Motor neuron (in vitro differentiated cells): ENCODE measurements at regions not wholly inside any gene's neighbourhood (a gene's known extent, or its start where the extent isn't known, plus 50 kb on each side); places are given as distances from the start of the nearest gene placed in this dataset.
"Not testable (repeated sequence)": the region's sequence is repeated elsewhere in the genome, so short reads cannot be mapped to it uniquely, and the experiment has no call there.

Experiments
- ATAC-seq, 8 experiments: fragments of 200-7000 bp; cut with Tn5 transposase; replicated peaks in 6 of 8; 2 replicates each; pipeline ENCODE4 v1.8.0; 2021; ENCODE audit warnings: mild to moderate bottlenecking in 8 of 8, moderate library complexity in 8 of 8
- H3K27ac ChIP-seq, 2 donors: fragments of 250-450 bp; sonication (Bioruptor Pico); 2 replicates each; pipeline ENCODE4 v1.9.0; 2021; ENCODE audit warnings: antibody characterized with exemption in 2 of 2, mild to moderate bottlenecking in 2 of 2, moderate library complexity in 1 of 2
- H3K4me1 ChIP-seq, 2 donors: fragments of 250-450 bp; sonication (Bioruptor Pico); replicated peaks in 1 of 2; 2 replicates each; pipeline ENCODE4 v1.6.1; 2021; ENCODE audit warnings: antibody characterized with exemption in 2 of 2, mild to moderate bottlenecking in 2 of 2, moderate library complexity in 1 of 2
- H3K4me3 ChIP-seq, 5 donors: fragments of 250-450 bp; sonication (Bioruptor Pico); 2 replicates each; pipeline ENCODE4 v1.9.0; 2021; ENCODE audit warnings: antibody characterized with exemption in 5 of 5, mild to moderate bottlenecking in 5 of 5, moderate library complexity in 4 of 5
- WGBS, 10 experiments: fragments of 450-650 bp; shearing (Covaris generic); methylation state at CpG; one replicate each; pipeline ENCODE4 v1.0.0; 2022; 5-methylcytosine and 5-hydroxymethylcytosine counted together
- in situ Hi-C, 9 experiments: fragments of 400-800 bp; cut with MboI; loops; one replicate each; pipeline ENCODE4 v1.15.0; 2021; ENCODE audit warnings: low sequenced_read_pairs in 9 of 9, low pct_unique_long_range_greater_than_20kb in 2 of 9; ENCODE audit not compliant: unreplicated experiment in 9 of 9

DNA sequence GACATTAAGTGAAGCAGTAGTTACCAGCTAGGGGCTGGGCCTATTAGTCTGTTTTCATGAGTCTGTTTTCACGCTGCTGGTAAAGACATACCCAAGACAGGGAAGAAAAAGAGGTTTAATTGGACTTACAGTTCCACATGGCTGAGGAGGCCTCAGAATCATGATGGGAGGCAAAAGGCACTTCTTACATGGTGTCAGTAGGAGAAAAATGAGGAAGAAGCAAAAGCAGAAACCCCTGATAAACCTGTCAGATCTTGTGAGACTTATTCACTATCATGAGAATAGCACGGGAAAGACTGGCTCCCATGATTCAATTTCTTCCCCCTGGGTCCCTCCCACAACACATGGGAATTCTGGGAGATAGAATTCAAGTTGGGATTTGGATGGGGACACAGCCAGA lies 108.0 kb upstream of the LNX1 start:
- WGBS, 10 experiments = 92 to 100% (median 100%) methylated on average over 1 to 2 of the region's 2 CpGs; no CpG with 5 or more reads in 2 of the 10 experiments
- ATAC-seq, in situ Hi-C loops, H3K4me3 ChIP-seq, H3K27ac ChIP-seq: not testable (repeated sequence)
- H3K4me1 ChIP-seq = peaks cover 5 to 12% of the 10 kb centered on the region in 2 donors

- Histone ChIP-seq H3K4me1 (peaks cover 0 to under 1% of the 10 kb centered on the region in 2 donors), H3K4me3 (no peak overlapping the region), H3K27ac (no peak overlapping the region)
- peak in 3 of 8 experiments; percentile 89 to 99 (median 94) for ATAC-seq
- in situ Hi-C loops = no loop called here
Observed at GRCh38 chr4:53697016-53697685, 105.9 kb upstream of the LNX1 start.

DNA sequence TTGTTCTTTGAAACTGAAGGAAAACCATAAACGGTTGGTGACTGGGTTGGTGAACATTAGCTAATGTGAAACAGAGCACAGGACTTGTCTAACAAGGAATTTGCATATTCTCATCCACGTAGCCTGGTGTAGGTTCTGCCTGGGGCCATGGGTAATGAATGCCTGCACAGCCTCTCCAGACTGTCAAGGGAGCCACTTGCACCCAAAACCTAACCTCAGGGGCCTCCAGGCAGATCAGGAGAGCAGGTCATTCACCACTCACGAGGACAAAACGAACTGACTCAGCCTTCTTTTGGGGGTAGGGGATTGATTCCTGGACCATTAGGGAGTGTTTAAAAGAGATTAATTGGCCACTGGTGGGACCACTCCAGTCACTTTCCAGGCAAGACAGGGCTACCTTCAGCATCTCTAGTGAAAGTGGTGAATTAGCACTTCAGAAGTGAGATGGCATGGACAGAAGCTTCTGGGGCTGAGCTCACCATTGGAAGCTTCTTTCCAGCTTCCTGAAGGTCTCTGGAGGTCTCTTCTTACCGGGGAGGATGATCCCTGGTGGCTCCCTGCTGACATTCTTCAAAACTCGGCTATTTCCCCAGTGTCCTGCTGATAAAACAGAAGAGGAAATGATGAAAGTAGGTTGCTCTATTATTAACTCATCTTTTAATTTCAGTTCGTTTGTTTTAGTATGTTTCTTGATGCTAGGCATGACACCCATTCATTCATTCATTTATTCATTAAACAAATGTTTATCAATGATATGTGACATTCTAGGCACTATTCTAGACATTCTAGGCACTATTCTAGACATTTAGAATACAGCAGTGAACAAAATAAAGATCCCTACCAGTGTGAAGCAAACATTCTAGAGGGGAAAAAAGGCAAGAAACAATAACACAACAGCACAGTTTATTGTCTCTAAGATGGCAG lies 104.5 kb upstream of the LNX1 start:
- 0 to 89% (median 48%) methylated on average over 1 to 7 of the region's 7 CpGs; no CpG with 5 or more reads in 1 of the 10 experiments for WGBS, 10 experiments
- peak in 2 of 8 experiments; percentile 51 to 73 for ATAC-seq
- Histone ChIP-seq H3K27ac (no peak overlapping the region), H3K4me3 (no peak overlapping the region), H3K4me1 (no peaks in the 10 kb centered on the region)
- in situ Hi-C loops = no loop called here

- no peak for ATAC-seq
- in situ Hi-C loops = no loop called here
- 83 to 100% (median 100%) methylated on average over 1 to 2 of the region's 2 CpGs; no CpG with 5 or more reads in 1 of the 10 experiments for WGBS, 10 experiments
- no peak overlapping the region for H3K4me3 ChIP-seq
- H3K27ac ChIP-seq = no peak overlapping the region
- no peaks in the 10 kb centered on the region for H3K4me1 ChIP-seq
Observed at GRCh38 chr4:53694666-53695065, 103.4 kb upstream of the LNX1 start.

DNA sequence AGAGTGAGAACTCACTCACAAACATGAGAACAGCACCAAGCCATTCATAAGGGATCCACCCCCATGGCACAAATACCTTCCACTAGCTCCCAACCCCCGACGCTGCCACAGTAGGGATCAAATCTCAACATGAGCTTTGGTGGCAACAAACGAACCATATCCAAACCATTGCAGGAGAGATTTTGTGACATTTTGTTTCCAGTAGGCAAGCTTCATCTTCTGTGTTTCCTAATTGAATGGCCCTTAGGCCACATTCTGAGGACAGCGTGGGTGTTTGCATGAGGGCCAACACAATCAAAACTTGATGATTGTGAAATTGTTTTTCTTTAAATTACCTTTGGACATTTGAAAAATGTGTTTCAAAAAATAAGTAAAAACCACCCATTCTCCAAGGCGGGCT lies 102.6 kb upstream of the LNX1 start:
- Histone ChIP-seq H3K27ac (no peak overlapping the region), H3K4me3 (no peak overlapping the region), H3K4me1 (no peaks in the 10 kb centered on the region)
- ATAC-seq = no peak
- 33 to 100% (median 80%) methylated on average over 1 to 5 of the region's 5 CpGs; no CpG with 5 or more reads in 1 of the 10 experiments for WGBS, 10 experiments
- in situ Hi-C loops = no loop called here

DNA sequence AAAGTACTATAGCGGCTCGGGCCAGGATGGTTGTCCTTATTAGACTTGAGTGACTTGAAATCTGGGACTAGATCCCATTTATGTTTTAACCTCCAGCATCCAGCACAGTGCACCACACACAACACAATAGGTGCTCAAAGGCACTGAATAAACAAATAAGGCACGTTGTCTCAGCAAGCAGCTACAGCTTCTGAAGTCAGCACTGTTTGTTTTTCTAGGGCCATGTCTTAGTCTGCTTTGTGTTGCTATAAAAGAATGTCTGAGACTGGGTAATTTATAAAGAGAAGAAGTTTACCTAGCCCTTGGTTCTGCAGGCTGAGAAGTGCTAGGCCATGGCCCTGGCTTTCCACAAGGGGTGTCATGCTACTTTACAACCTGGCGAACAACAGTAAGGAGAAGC lies 102.1 kb upstream of the LNX1 start:
- Histone ChIP-seq H3K4me1 (no peaks in the 10 kb centered on the region), H3K4me3 (no peak overlapping the region), H3K27ac (no peak overlapping the region)
- peak in 2 of 8 experiments; percentile 22 to 61 for ATAC-seq
- in situ Hi-C loops = no loop called here
- WGBS, 10 experiments = 33 to 100% (median 85%) methylated on average over 1 to 4 of the region's 4 CpGs; no CpG with 5 or more reads in 4 of the 10 experiments

GRCh38 chr4:53688186-53688790 lies 97.0 kb upstream of the LNX1 start:
- WGBS, 10 experiments = 10 to 100% (median 60%) methylated on average over 1 to 2 of the region's 2 CpGs; no CpG with 5 or more reads in 4 of the 10 experiments
- Histone ChIP-seq H3K27ac (no peak overlapping the region), H3K4me1 (no peaks in the 10 kb centered on the region), H3K4me3 (no peak overlapping the region)
- in situ Hi-C loops = no loop called here
- ATAC-seq = peak in 3 of 8 experiments; percentile 89 to 98 (median 98)

GRCh38 chr4:53686521-53686920 lies 95.2 kb upstream of the LNX1 start:
- Histone ChIP-seq H3K27ac (no peak overlapping the region), H3K4me1 (no peaks in the 10 kb centered on the region), H3K4me3 (no peak overlapping the region)
- 80 to 100% (median 88%) methylated on average over 1 of the region's 1 CpG; no CpG with 5 or more reads in 7 of the 10 experiments for WGBS, 10 experiments
- no peak for ATAC-seq
- in situ Hi-C loops = no loop called here

DNA sequence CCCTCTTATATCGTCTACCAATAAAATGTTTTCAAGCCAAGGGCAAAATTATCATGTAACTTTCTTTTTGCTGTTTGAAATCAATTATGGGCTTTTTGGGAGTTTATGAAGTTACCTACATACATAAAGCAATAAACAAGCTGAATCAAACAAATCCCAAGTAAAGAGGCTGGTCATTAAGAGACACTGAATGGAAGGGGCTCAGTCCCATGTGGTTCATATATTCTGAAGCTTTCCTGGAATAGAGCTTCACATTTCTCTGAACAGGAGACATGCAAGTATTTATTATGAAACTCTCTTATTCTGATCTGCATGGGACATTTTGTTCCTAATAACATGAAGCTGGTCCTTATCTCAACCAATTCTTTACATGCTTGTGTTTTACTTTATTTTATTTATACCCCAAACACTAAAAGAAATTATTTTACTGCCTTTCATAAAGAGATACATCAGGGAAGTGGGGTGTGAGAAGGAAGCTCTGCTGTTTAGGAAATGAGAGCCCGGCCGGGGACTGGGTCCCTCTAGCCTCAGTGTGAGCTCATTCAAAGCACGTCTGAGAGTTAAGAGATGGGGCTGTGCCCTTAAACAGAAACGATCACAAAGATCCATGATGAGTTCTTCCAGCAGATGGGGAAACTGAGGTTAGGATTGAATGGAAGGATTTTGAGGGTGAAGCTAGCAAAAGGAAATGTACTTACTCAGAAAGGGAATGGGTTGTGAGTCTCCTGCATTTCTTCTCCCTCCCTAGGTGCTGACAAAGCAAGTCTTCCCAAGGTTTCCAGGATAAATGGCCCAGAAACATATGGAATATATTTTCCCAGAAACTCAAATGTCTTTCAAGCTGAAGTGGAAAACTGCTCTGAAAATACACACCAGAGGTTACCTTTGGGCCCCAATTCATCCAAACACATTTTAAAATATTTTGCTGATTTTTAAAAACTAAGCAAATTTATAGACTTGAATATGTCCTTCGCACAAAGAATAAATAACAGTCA lies 93.1 kb upstream of the LNX1 start:
- Histone ChIP-seq H3K27ac (no peak overlapping the region), H3K4me3 (no peak overlapping the region), H3K4me1 (no peaks in the 10 kb centered on the region)
- 7 to 100% (median 81%) methylated on average over 1 to 6 of the region's 6 CpGs; no CpG with 5 or more reads in 1 of the 10 experiments for WGBS, 10 experiments
- ATAC-seq = peak in 1 of 8 experiments; percentile 9
- in situ Hi-C loops = no loop called here

DNA sequence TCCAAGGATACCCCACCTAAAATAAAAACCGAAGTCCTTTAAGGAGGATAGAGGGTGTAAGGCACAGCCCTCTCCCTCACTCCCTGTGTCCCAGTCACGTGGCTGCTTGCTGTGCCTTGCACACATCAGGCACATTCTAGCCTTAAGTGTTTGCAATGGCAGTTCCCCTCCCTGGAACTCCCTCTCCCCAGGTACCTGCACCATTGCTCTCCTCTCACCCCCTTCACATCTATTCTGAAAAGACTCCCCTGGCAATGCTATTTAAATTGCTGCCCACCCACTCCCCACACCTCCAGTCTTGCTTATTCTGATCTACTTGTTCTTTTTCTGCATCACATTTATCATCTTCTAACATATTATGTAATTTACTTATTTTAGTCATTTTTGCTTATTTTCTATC lies 91.6 kb upstream of the LNX1 start:
- peak in 1 of 8 experiments; percentile 10 for ATAC-seq
- H3K4me3 ChIP-seq = no peak overlapping the region
- in situ Hi-C loops = no loop called here
- H3K4me1 ChIP-seq = no peaks in the 10 kb centered on the region
- no peak overlapping the region for H3K27ac ChIP-seq
- WGBS, 10 experiments = 50 to 73% (median 55%) methylated on average over 1 to 2 of the region's 2 CpGs; no CpG with 5 or more reads in 6 of the 10 experiments

DNA sequence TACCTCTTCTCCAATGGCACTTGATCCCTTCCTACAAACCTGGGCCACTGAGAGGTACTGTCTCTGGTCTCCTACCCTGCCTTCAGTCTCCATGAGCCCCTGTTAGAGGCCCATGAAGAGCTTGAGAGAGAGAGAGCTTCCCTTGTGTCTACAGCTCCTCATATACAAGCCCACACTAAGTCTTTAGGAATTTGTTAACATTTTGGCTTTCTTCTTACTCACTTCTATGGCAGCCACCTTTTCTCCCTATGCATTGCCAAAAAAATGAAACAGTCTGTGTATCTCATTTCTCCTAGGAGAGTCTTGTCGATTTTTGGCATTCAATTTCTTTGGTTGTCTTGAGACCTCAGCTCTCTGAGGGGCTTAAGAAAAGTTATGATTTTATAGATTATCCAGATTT lies 90.9 kb upstream of the LNX1 start:
- ATAC-seq = no peak
- in situ Hi-C loops = no loop called here
- WGBS, 10 experiments = 0 to 93% (median 36%) methylated on average over 1 of the region's 1 CpG; no CpG with 5 or more reads in 4 of the 10 experiments
- Histone ChIP-seq H3K27ac (no peak overlapping the region), H3K4me3 (no peak overlapping the region), H3K4me1 (no peaks in the 10 kb centered on the region)

DNA sequence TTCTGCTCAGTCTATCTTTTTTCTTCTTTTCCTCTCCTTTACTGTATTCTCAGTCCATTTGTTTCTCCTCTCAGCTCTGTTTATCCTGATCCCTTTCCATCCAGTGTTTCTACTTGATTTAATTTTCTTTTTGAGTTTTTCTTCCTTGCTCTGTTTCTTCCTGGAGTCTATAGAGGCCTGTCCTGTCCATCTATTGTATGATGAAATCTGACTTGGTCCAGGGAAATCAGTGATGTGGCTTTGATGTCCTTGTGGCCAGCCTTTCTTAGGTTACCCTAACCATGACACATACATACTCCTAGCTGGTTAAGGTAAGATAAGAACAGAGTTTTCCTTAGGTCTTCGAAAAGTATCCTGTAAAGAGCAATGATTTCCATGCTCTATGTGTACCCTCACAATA lies 89.3 kb upstream of the LNX1 start:
- no peak overlapping the region for H3K4me3 ChIP-seq
- ATAC-seq = no peak
- 80 to 100% (median 94%) methylated on average over 1 of the region's 1 CpG; no CpG with 5 or more reads in 4 of the 10 experiments for WGBS, 10 experiments
- no peaks in the 10 kb centered on the region for H3K4me1 ChIP-seq
- H3K27ac ChIP-seq = no peak overlapping the region
- in situ Hi-C loops = no loop called here
